ENCODE measurements at regions not wholly inside any gene's neighbourhood (a gene's known extent, or its start where the extent isn't known, plus 50 kb on each side); places are given as distances from the start of the nearest gene placed in this dataset.
"Not testable (repeated sequence)": the region's sequence is repeated elsewhere in the genome, so short reads cannot be mapped to it uniquely, and the experiment has no call there.

DNA sequence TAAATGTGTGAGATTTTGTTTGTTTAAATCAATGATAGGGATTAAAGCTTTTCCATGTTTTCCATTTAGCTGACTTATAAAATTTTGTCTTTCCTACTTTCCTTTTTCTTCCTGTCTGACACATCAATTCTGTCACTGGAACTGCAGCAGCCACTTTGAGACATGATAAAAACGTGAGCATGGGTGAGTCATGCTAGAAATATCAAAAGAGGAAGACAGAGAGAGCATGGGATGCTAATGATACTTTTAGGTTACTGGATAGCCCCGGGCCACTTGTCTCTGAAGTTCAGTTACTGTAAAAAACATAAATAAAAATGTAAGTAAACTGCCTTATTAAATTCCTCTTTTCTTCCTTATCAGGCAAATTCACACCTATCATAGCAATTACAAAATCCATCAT, 1332.0 kb upstream of the PCDH20 start:
- TF ChIP-seq, protein P1, sequence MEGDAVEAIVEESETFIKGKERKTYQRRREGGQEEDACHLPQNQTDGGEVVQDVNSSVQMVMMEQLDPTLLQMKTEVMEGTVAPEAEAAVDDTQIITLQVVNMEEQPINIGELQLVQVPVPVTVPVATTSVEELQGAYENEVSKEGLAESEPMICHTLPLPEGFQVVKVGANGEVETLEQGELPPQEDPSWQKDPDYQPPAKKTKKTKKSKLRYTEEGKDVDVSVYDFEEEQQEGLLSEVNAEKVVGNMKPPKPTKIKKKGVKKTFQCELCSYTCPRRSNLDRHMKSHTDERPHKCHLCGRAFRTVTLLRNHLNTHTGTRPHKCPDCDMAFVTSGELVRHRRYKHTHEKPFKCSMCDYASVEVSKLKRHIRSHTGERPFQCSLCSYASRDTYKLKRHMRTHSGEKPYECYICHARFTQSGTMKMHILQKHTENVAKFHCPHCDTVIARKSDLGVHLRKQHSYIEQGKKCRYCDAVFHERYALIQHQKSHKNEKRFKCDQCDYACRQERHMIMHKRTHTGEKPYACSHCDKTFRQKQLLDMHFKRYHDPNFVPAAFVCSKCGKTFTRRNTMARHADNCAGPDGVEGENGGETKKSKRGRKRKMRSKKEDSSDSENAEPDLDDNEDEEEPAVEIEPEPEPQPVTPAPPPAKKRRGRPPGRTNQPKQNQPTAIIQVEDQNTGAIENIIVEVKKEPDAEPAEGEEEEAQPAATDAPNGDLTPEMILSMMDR (IDR thresholded peaks at IDR 0.05; ENCODE audit: extremely low read depth, missing control alignments): no peak
- DNase-seq (ENCODE audit: low spot score): no peak

DNA sequence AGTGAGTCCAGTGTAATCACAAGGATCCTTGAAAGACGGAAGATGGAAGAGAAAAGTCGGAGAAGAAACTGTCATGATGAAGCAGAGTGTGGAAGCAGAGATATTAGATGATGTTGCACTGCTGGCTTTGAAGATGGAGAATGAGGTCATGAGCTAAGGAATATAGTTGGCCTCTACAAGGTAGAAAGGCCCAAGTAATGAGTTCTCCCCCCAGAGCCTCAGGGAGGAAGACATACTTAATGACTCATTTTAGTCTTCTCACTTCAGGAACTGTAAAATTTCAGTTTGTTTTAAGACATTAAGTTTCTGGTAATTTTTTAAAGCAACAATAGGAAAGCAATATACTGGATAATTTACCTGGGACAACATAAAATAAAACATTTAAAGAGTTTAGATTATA, 1331.5 kb upstream of the PCDH20 start:
- TF ChIP-seq, protein P1 (IDR thresholded peaks at IDR 0.05; ENCODE audit: extremely low read depth, missing control alignments): no peak
- no peak for DNase-seq (ENCODE audit: low spot score)

DNA sequence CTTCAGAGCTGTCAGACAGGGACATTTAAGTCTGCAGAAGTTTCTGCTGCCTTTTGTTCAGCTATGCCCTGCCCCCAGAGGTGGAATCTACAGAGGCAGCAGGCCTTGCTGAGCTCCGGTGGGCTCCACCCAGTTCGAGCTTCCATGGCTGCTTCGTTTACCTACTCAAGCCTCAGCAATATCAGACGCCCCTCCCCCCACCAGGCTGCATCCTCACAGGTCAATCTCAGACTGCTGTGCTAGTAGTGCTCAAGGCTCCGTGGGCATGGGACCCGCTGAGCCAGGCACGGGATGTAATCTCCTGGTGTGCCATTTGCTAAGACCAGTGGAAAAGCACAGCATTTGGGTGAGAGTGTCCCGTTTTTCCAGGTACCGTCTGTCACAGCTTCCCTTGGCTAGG, 1314.1 kb upstream of the PCDH20 start:
- DNase-seq (ENCODE audit: low spot score): not testable (repeated sequence)

DNA sequence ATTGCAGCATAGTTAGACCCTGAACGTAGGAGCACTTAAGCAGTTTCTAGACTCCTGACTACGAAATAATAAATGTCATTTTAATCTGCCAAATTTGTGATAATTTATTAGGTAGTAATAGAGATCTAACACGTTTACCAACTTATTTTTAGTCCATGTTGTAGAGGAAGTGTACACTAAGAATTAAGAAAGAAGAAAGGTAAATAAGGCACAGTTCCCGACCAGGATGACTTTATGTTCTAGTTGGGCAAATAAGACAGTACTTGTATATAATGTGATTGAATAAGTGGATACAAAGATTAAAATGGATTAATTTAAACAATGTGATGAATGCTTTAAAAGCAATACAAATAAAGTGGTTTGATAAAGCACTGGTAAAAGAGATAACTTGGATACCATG, 1306.2 kb upstream of the PCDH20 start:
- TF ChIP-seq, protein P1 (IDR thresholded peaks at IDR 0.05; ENCODE audit: extremely low read depth, missing control alignments): no peak
- DNase-seq (ENCODE audit: low spot score): no peak

DNA sequence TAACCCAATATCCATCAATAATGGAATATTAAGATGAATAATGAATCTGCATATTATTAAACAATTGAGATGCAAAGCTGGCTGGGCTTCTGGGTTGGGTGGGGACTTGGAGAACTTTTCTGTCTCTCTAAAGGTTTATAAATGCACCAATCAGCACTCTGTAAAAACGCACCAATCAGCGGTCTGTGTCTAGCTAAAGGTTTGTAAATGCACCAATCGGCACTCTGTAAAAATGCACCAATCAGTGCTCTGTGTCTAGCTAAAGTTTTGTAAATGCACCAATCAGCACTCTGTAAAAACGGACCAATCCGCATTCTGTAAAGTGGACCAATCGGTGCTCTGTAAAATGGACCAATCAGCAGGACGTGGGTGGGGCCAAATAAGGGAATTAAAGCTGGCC, 1296.3 kb upstream of the PCDH20 start:
- not testable (repeated sequence) for DNase-seq (ENCODE audit: low spot score)

DNA sequence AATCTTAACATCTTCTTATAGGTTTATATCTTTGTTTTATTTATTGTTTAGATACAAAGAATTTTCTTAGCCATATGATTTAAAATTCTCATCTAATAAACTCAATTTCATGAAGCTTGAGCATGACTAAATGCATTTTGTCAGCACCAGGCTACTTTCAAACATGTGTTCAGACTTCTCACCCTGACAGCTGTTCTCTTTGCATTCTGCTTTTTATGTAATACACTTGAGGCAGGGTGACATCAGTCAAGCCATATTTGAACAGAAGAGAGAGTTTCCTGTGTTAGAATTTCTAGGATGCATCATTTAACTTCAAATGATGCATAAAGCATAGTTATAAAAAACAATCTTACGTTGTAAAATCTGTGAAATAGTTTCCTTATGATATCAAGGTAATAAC, 1295.1 kb upstream of the PCDH20 start:
- TF ChIP-seq, protein P1 (IDR thresholded peaks at IDR 0.05; ENCODE audit: extremely low read depth, missing control alignments): no peak

DNA sequence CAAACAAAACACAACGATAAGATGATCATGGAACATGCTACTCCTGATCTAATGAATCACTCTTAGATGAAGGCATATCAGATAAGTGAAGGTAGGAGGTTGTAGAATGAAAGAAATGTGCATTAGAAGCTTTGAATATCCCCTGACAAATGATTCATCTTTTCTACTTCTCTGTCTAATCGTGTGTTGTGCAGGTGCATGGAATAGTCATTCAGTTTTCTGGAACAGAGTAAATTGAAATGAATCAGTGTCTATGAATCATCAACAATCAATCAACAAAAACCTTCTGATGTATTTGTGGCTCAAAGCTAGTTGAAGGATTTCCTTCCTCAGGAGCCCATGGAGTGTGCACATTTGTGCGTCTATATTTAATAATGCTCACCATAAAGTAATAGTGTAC, 1290.4 kb upstream of the PCDH20 start:
- no peak for DNase-seq (ENCODE audit: low spot score)
- TF ChIP-seq, protein P1 (IDR thresholded peaks at IDR 0.05; ENCODE audit: extremely low read depth, missing control alignments): no peak

More for the DNA sequence above, 1295.1 kb upstream of the PCDH20 start:
- no peak for DNase-seq (ENCODE audit: low spot score)

DNA sequence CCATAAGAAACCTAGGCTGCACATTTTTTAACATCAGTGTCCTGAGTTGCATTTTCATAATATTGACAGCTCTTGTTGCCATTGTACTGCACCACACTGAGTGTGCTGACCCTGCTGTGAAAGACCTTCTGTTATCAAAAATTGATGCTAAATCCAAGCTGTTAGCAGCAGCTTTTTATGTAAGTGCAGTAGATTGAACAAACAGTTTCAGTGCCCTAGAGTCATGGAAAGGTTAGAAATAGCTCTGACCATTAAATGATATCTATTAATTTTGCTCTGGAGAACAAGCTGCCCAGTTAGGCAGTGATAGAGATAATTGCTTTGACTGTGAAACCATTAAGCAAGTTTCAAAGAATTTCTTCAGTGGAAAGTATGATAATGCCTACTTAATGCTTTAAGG, 1289.2 kb upstream of the PCDH20 start:
- no peak for DNase-seq (ENCODE audit: low spot score)
- TF ChIP-seq, protein P1 (IDR thresholded peaks at IDR 0.05; ENCODE audit: extremely low read depth, missing control alignments): no peak

DNA sequence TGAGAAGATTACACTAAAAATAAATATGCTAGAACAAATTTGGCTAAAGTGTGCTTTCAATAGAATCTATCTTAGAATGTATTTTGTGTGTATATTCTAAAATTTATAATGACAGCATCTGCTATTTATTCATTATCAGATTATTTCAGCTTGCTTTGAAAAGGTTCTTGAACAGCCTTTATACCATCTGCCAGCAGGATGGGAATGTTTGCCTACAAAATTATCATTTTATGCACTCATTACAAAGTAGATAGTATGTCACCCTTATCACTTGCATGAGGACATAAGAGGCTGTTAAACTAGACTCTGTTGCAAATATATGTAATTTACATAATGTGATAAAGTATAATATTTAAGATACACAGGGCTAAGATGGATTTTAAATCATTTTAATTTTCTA, 1286.9 kb upstream of the PCDH20 start:
- no peak for DNase-seq (ENCODE audit: low spot score)
- TF ChIP-seq, protein P1 (IDR thresholded peaks at IDR 0.05; ENCODE audit: extremely low read depth, missing control alignments): no peak
